HEK293T (cell line): ENCODE measurements at regions not wholly inside any gene's neighbourhood (a gene's known extent, or its start where the extent isn't known, plus 50 kb on each side); places are given as distances from the start of the nearest gene placed in this dataset.

Experiments used
- ARNT ChIP-seq: fragments of 450-650 bp; IDR thresholded peaks from 2 replicates; pipeline ENCODE4 v1.6.1; 2017; ENCODE audit warnings: mild to moderate bottlenecking
- BHLHE40 ChIP-seq: fragments of 450-650 bp; IDR thresholded peaks from 2 replicates; pipeline ENCODE4 v1.6.1; 2016; ENCODE audit warnings: mild to moderate bottlenecking, moderate library complexity, borderline replicate concordance
- LEF1 ChIP-seq: fragments of 450-650 bp; IDR thresholded peaks from 2 replicates; pipeline ENCODE4 v1.6.1; 2017; ENCODE audit warnings: mild to moderate bottlenecking, borderline replicate concordance

DNA sequence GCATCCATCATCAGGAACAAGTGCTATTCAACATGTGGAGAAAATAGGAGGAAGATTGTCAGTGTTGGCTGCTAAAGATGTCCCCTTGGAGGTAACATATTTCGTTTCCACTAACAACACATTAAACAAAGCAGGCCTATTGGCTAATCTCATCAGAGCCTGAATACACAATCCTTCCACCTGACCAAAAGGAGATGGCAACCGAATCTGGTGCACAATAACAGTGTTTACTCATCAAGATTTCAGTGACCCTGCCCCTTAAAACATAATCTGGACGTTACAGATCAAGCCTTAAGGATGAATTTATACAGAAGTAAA lies 582.5 kb downstream of the EFNB2 start:
- no peak for TF ChIP-seq ARNT
- TF ChIP-seq BHLHE40: no peak
- no peak for TF ChIP-seq LEF1
